Caco-2 (cell line): ENCODE measurements at regions not wholly inside any gene's neighbourhood (a gene's known extent, or its start where the extent isn't known, plus 50 kb on each side); places are given as distances from the start of the nearest gene placed in this dataset.

Experiments
- BruUV-seq: library from RNA; stranded (reverse); fragments of 400-500 nt; replicated peaks from 2 replicates; lab custom pipeline; 2021; lab: Mats Ljungman, UMichigan
- CTCF ChIA-PET: fragments of 300-600 bp; sonication (Branson Sonifier 250); formaldehyde crosslinking; loops from one replicate; lab custom pipeline; 2022; ENCODE audit warnings: antibody characterized with exemption; lab: Charles Lee
- POLR2A ChIA-PET: fragments of 300-600 bp; sonication (Branson Sonifier 250); formaldehyde crosslinking; loops from one replicate; lab custom pipeline; 2022; ENCODE audit warnings: antibody characterized with exemption; lab: Charles Lee
- DNase-seq, 2 experiments: peaks; one replicate each; pipeline versions ENCODE4 v3.0.0 to v3.0.0-alpha.2; 2020 to 2022
- H3K27me3 ChIP-seq: replicated peaks from 2 replicates; pipeline ENCODE4 v1.6.0; 2011; ENCODE audit warnings: low read length; ENCODE audit not compliant: control insufficient read depth, insufficient read depth
- H3K36me3 ChIP-seq: 2 replicates; pipeline ENCODE4 v1.5.1; 2011; ENCODE audit warnings: low read length; ENCODE audit not compliant: control insufficient read depth, insufficient read depth
- H3K4me1 ChIP-seq: fragments of 250-450 bp; sonication (Bioruptor Pico); 2 replicates; pipeline ENCODE4 v1.5.1; 2020; ENCODE audit warnings: mild to moderate bottlenecking
- H3K4me3 ChIP-seq: 2 replicates; pipeline ENCODE4 v1.5.1; 2011; ENCODE audit warnings: low read depth, mild to moderate bottlenecking, control low read depth, low read length
- H3K9me3 ChIP-seq: fragments of 250-450 bp; sonication (Bioruptor Pico); 2 replicates; pipeline ENCODE4 v1.5.1; 2020; ENCODE audit warnings: mild to moderate bottlenecking, moderate library complexity
- H3K27ac Mint-ChIP-seq: one replicate; pipeline ENCODE4 v1.8.0; 2022; ENCODE audit warnings: mixed read lengths; ENCODE audit not compliant: unreplicated experiment
- H3K27me3 Mint-ChIP-seq: one replicate; pipeline ENCODE4 v1.8.0; 2022; ENCODE audit warnings: mixed read lengths; ENCODE audit not compliant: insufficient read depth, unreplicated experiment
- H3K36me3 Mint-ChIP-seq: one replicate; pipeline ENCODE4 v1.8.0; 2022; ENCODE audit warnings: mild to moderate bottlenecking, mixed read lengths; ENCODE audit not compliant: insufficient read depth, unreplicated experiment
- H3K4me1 Mint-ChIP-seq: one replicate; pipeline ENCODE4 v1.8.0; 2022; ENCODE audit warnings: low read depth, mixed read lengths; ENCODE audit not compliant: unreplicated experiment
- H3K4me3 Mint-ChIP-seq: one replicate; pipeline ENCODE4 v1.8.0; 2022; ENCODE audit warnings: mild to moderate bottlenecking, moderate library complexity, mixed read lengths; ENCODE audit not compliant: unreplicated experiment
- H3K9me3 Mint-ChIP-seq: one replicate; pipeline ENCODE4 v1.8.0; 2022; ENCODE audit warnings: mixed read lengths; ENCODE audit not compliant: unreplicated experiment
- intact Hi-C: fragments of 100-400 bp; cut with micrococcal nuclease; formaldehyde crosslinking; loops from one replicate; pipeline ENCODE4 v1.10.0; 2022; ENCODE audit not compliant: unreplicated experiment
- TF ChIP-seq, protein P1 (sequence below), 2 experiments: fragments of 200-600 bp in 1 of 2; IDR thresholded peaks; 1 replicate in 1 of 2; 2 replicates in 1 of 2; pipeline versions ENCODE4 v1.5.1 to v1.8.0; 2011 to 2022; ENCODE audit warnings: antibody characterized with exemption in 1 of 2, control low read depth in 1 of 2, inconsistent platforms in 1 of 2, low read depth in 1 of 2, low read length in 1 of 2, mild to moderate bottlenecking in 1 of 2, moderate library complexity in 1 of 2; ENCODE audit not compliant: insufficient read depth in 1 of 2, severe bottlenecking in 1 of 2, unreplicated experiment in 1 of 2

GRCh38 chr13:22240716-22241115 is 569.8 kb downstream of the FGF9 start:
- H3K9me3 Mint-ChIP-seq: no peaks in the 10 kb centered on the region
- Histone ChIP-seq H3K4me3 (no peak overlapping the region), H3K9me3 (no peaks in the 10 kb centered on the region), H3K36me3 (no peaks in the 10 kb centered on the region), H3K4me1 (no peaks in the 10 kb centered on the region), H3K27me3 (no peaks in the 10 kb centered on the region)
- no peak overlapping the region for H3K4me3 Mint-ChIP-seq
- no peaks in the 10 kb centered on the region for H3K4me1 Mint-ChIP-seq
- no peak overlapping the region for H3K27ac Mint-ChIP-seq
- DNase-seq: no peak
- ChIA-PET CTCF (no interaction called here), POLR2A (no interaction called here)
- intact Hi-C loops: no loop called here
- no peaks in the 10 kb centered on the region for H3K36me3 Mint-ChIP-seq
- TF ChIP-seq, protein P1, sequence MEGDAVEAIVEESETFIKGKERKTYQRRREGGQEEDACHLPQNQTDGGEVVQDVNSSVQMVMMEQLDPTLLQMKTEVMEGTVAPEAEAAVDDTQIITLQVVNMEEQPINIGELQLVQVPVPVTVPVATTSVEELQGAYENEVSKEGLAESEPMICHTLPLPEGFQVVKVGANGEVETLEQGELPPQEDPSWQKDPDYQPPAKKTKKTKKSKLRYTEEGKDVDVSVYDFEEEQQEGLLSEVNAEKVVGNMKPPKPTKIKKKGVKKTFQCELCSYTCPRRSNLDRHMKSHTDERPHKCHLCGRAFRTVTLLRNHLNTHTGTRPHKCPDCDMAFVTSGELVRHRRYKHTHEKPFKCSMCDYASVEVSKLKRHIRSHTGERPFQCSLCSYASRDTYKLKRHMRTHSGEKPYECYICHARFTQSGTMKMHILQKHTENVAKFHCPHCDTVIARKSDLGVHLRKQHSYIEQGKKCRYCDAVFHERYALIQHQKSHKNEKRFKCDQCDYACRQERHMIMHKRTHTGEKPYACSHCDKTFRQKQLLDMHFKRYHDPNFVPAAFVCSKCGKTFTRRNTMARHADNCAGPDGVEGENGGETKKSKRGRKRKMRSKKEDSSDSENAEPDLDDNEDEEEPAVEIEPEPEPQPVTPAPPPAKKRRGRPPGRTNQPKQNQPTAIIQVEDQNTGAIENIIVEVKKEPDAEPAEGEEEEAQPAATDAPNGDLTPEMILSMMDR (IDR thresholded peaks at IDR 0.05; ENCODE audit: insufficient read depth in 1 of 2, low read depth in 1 of 2, low read length in 1 of 2, severe bottlenecking in 1 of 2, unreplicated experiment in 1 of 2): no peak
- peaks cover 3% of the 10 kb centered on the region for H3K27me3 Mint-ChIP-seq
- no TSS peak for BruUV-seq

- Mint-ChIP-seq H3K9me3 (no peaks in the 10 kb centered on the region), H3K4me1 (no peaks in the 10 kb centered on the region), H3K27ac (no peak overlapping the region), H3K36me3 (no peaks in the 10 kb centered on the region), H3K27me3 (peaks cover 3% of the 10 kb centered on the region), H3K4me3 (no peak overlapping the region)
- intact Hi-C loops: no loop called here
- no peak for DNase-seq
- CTCF ChIA-PET: interaction anchor here (0.6 kb wide), 1 partner anchor 10 kb away, joined by 3 read pairs; no protein-coding TSS in a partner anchor
- TF ChIP-seq, protein P1 (IDR thresholded peaks at IDR 0.05; ENCODE audit: insufficient read depth in 1 of 2, low read depth in 1 of 2, low read length in 1 of 2, severe bottlenecking in 1 of 2, unreplicated experiment in 1 of 2): no peak
- POLR2A ChIA-PET: no interaction called here
- BruUV-seq: no TSS peak
- Histone ChIP-seq H3K4me1 (no peaks in the 10 kb centered on the region), H3K36me3 (no peaks in the 10 kb centered on the region), H3K4me3 (no peak overlapping the region), H3K27me3 (no peaks in the 10 kb centered on the region), H3K9me3 (no peaks in the 10 kb centered on the region)
These were observed 572.7 kb downstream of the FGF9 start for GRCh38 chr13:22243469-22244163.

GRCh38 chr13:22252281-22252830 is 581.5 kb downstream of the FGF9 start:
- no peaks in the 10 kb centered on the region for H3K27me3 Mint-ChIP-seq
- H3K27ac Mint-ChIP-seq: no peak overlapping the region
- H3K9me3 Mint-ChIP-seq: no peaks in the 10 kb centered on the region
- no peaks in the 10 kb centered on the region for H3K27me3 ChIP-seq
- no peaks in the 10 kb centered on the region for H3K9me3 ChIP-seq
- no peak overlapping the region for H3K4me3 ChIP-seq
- POLR2A ChIA-PET: no interaction called here
- no peaks in the 10 kb centered on the region for H3K36me3 Mint-ChIP-seq
- no peaks in the 10 kb centered on the region for H3K36me3 ChIP-seq
- TF ChIP-seq, protein P1 (IDR thresholded peaks at IDR 0.05; ENCODE audit: insufficient read depth in 1 of 2, low read depth in 1 of 2, low read length in 1 of 2, severe bottlenecking in 1 of 2, unreplicated experiment in 1 of 2): no peak
- no peaks in the 10 kb centered on the region for H3K4me1 ChIP-seq
- H3K4me1 Mint-ChIP-seq: no peaks in the 10 kb centered on the region
- CTCF ChIA-PET: no interaction called here
- no peak for DNase-seq
- intact Hi-C loops: no loop called here
- no peak overlapping the region for H3K4me3 Mint-ChIP-seq
- no TSS peak for BruUV-seq
